GM23338 (cell line): ENCODE measurements at regions not wholly inside any gene's neighbourhood (a gene's known extent, or its start where the extent isn't known, plus 50 kb on each side); places are given as distances from the start of the nearest gene placed in this dataset.

Experiments
- ATAC-seq: fragments of 200-7000 bp; cut with Tn5 transposase; 3 replicates; pipeline ENCODE4 v1.9.1; 2020
- DNase-seq: peaks from one replicate; pipeline ENCODE4 v3.0.0-alpha.2; 2015; ENCODE audit warnings: low spot score
- H2AFZ ChIP-seq: fragments of 200-600 bp; sonication (generic); 2 replicates; pipeline ENCODE4 v1.8.0; 2016; ENCODE audit warnings: antibody characterized with exemption, mild to moderate bottlenecking, moderate library complexity
- H3F3A ChIP-seq: fragments of 200-600 bp; sonication (generic); replicated peaks from 2 replicates; pipeline ENCODE4 v1.8.0; 2017; ENCODE audit warnings: antibody characterized with exemption, mixed run types, low read depth
- H3K27ac ChIP-seq: fragments of 200-600 bp; sonication (generic); 2 replicates; pipeline ENCODE4 v1.6.1; 2016; ENCODE audit warnings: low read depth
- H3K27me3 ChIP-seq: fragments of 200-600 bp; sonication (generic); 2 replicates; pipeline ENCODE4 v1.8.0; 2016; ENCODE audit warnings: mild to moderate bottlenecking, mixed run types, moderate library complexity; ENCODE audit not compliant: insufficient read depth
- H3K36me3 ChIP-seq: fragments of 200-600 bp; sonication (generic); 2 replicates; pipeline ENCODE4 v1.8.0; 2016; ENCODE audit warnings: mild to moderate bottlenecking; ENCODE audit not compliant: insufficient read depth
- H3K4me1 ChIP-seq: fragments of 200-600 bp; sonication (generic); 2 replicates; pipeline ENCODE4 v1.8.0; 2016; ENCODE audit warnings: mild to moderate bottlenecking, moderate library complexity; ENCODE audit not compliant: insufficient read depth
- H3K4me2 ChIP-seq: fragments of 200-600 bp; sonication (generic); 2 replicates; pipeline ENCODE4 v1.7.1; 2017; ENCODE audit warnings: mixed run types
- H3K4me3 ChIP-seq: fragments of 200-600 bp; sonication (generic); 2 replicates; pipeline ENCODE4 v1.6.1; 2016; ENCODE audit warnings: mixed run types
- H3K79me2 ChIP-seq: fragments of 200-600 bp; sonication (generic); replicated peaks from 2 replicates; pipeline ENCODE4 v1.8.0; 2017; ENCODE audit warnings: mild to moderate bottlenecking; ENCODE audit not compliant: insufficient read depth
- H3K9me2 ChIP-seq: fragments of 200-600 bp; sonication (generic); 2 replicates; pipeline ENCODE4 v1.8.0; 2017; ENCODE audit not compliant: insufficient read depth
- H4K20me1 ChIP-seq: fragments of 200-600 bp; sonication (generic); replicated peaks from 2 replicates; pipeline ENCODE4 v1.8.0; 2017; ENCODE audit warnings: mild to moderate bottlenecking; ENCODE audit not compliant: insufficient read depth
- H3K27ac Mint-ChIP-seq: 2 replicates; pipeline ENCODE4 v1.8.0; 2020; ENCODE audit warnings: inconsistent platforms, mild to moderate bottlenecking, moderate library complexity, mixed read lengths
- H3K27me3 Mint-ChIP-seq: 3 replicates; pipeline ENCODE4 v1.8.0; 2022; ENCODE audit warnings: low read depth, mild to moderate bottlenecking, moderate library complexity, mixed read lengths, inconsistent platforms; ENCODE audit not compliant: insufficient read depth, poor library complexity
- H3K36me3 Mint-ChIP-seq: 3 replicates; pipeline ENCODE4 v1.8.0; 2021; ENCODE audit warnings: low read depth, mild to moderate bottlenecking, inconsistent platforms, moderate library complexity, mixed read lengths
- H3K4me1 Mint-ChIP-seq: 3 replicates; pipeline ENCODE4 v1.8.0; 2020; ENCODE audit warnings: mild to moderate bottlenecking, inconsistent platforms, mixed read lengths
- H3K4me3 Mint-ChIP-seq: 3 replicates; pipeline ENCODE4 v1.8.0; 2021; ENCODE audit warnings: moderate library complexity, mild to moderate bottlenecking, inconsistent platforms, mixed read lengths
- H3K9me3 Mint-ChIP-seq: 3 replicates; pipeline ENCODE4 v1.8.0; 2020; ENCODE audit warnings: moderate library complexity, mild to moderate bottlenecking, inconsistent platforms, mixed read lengths
- CREB1 ChIP-seq: fragments of 250-450 bp; sonication (Bioruptor Pico); IDR thresholded peaks from 2 replicates; pipeline ENCODE4 v1.5.0; 2020; ENCODE audit warnings: low read depth, mild to moderate bottlenecking, moderate library complexity
- EZH2 ChIP-seq: fragments of 200-600 bp; sonication (generic); IDR thresholded peaks from one replicate; pipeline ENCODE4 v1.8.0; 2017; ENCODE audit warnings: antibody characterized with exemption, mild to moderate bottlenecking, low read depth; ENCODE audit not compliant: unreplicated experiment
- EZH2phosphoT487 ChIP-seq: fragments of 200-600 bp; sonication (generic); IDR thresholded peaks from one replicate; pipeline ENCODE4 v1.8.1; 2018; ENCODE audit warnings: antibody characterized with exemption; ENCODE audit not compliant: unreplicated experiment
- JUNB ChIP-seq: IDR thresholded peaks from one replicate; pipeline ENCODE4 v1.6.1; 2016; ENCODE audit warnings: antibody characterized with exemption; ENCODE audit not compliant: unreplicated experiment
- NANOG ChIP-seq: IDR thresholded peaks from 2 replicates; pipeline ENCODE4 v1.6.1; 2016; ENCODE audit warnings: antibody characterized with exemption, borderline replicate concordance
- POLR2AphosphoS5 ChIP-seq: IDR thresholded peaks from 2 replicates; pipeline ENCODE4 v1.6.1; 2016; ENCODE audit warnings: antibody characterized with exemption, low read depth
- ZNF331 ChIP-seq: fragments of 250-450 bp; sonication (Bioruptor Pico); IDR thresholded peaks from 2 replicates; pipeline ENCODE4 v1.5.0; 2020; ENCODE audit warnings: low read depth, mild to moderate bottlenecking, moderate library complexity
- ZNF462 ChIP-seq: fragments of 250-450 bp; sonication (Bioruptor Pico); IDR thresholded peaks from 2 replicates; pipeline ENCODE4 v1.5.0; 2020; ENCODE audit warnings: mild to moderate bottlenecking, moderate library complexity
- TF ChIP-seq, protein P1 (sequence below): IDR thresholded peaks from 2 replicates; pipeline ENCODE4 v1.6.1; 2016; ENCODE audit warnings: antibody characterized with exemption
- TF ChIP-seq, protein P2 (sequence below): IDR thresholded peaks from one replicate; pipeline ENCODE4 v1.6.1; 2018; ENCODE audit warnings: antibody characterized with exemption; ENCODE audit not compliant: unreplicated experiment

- TF ChIP-seq, protein P1, sequence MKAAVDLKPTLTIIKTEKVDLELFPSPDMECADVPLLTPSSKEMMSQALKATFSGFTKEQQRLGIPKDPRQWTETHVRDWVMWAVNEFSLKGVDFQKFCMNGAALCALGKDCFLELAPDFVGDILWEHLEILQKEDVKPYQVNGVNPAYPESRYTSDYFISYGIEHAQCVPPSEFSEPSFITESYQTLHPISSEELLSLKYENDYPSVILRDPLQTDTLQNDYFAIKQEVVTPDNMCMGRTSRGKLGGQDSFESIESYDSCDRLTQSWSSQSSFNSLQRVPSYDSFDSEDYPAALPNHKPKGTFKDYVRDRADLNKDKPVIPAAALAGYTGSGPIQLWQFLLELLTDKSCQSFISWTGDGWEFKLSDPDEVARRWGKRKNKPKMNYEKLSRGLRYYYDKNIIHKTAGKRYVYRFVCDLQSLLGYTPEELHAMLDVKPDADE, result no peak
- no peak for TF ChIP-seq EZH2
Observed at GRCh38 chr3:5653426-5654143, 466.1 kb downstream of the EDEM1 start (continued).

DNA sequence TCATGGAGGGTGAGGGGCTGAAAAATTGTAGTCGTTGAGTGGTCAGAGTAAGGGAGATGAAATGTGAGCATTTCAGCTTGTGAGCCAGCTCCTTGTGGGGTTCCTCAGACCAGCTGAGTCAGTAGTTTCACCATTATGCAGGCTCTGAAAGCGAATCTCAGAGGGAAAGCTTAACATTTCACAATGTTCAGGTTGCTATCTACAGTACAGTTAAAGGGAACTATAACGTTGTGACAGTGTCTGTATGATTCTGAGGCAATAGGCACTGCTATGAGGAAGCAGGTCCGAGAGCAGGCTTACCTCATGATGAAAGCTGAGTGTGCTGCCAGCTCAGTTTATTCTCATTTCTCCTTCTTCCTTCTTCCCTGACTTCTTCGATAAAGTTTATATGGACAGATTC is 469.6 kb downstream of the EDEM1 start:
- no peak for DNase-seq
- Histone ChIP-seq H3K4me1 (no peaks in the 10 kb centered on the region), H4K20me1 (no peaks in the 10 kb centered on the region), H3F3A (no peaks in the 10 kb centered on the region), H3K36me3 (no peaks in the 10 kb centered on the region; the same call in 1 of the 2 replicates), H3K4me2 (no peak overlapping the region), H3K4me3 (no peak overlapping the region), H2AFZ (no peak overlapping the region), H3K27ac (no peak overlapping the region), H3K9me2 (no peaks in the 10 kb centered on the region), H3K79me2 (no peaks in the 10 kb centered on the region), H3K27me3 (no peaks in the 10 kb centered on the region)
- no peak for ATAC-seq
- Mint-ChIP-seq H3K27ac (no peak overlapping the region), H3K4me1 (no peaks in the 10 kb centered on the region), H3K36me3 (peaks cover 16% of the 10 kb centered on the region; the same call in 2 of the 3 replicates), H3K27me3 (peaks cover 1% of the 10 kb centered on the region), H3K9me3 (peaks cover 84% of the 10 kb centered on the region), H3K4me3 (no peak overlapping the region)
- no peak for TF ChIP-seq JUNB
- TF ChIP-seq ZNF331 (CRISPR knock-in tag), result no peak
- TF ChIP-seq, protein P2, sequence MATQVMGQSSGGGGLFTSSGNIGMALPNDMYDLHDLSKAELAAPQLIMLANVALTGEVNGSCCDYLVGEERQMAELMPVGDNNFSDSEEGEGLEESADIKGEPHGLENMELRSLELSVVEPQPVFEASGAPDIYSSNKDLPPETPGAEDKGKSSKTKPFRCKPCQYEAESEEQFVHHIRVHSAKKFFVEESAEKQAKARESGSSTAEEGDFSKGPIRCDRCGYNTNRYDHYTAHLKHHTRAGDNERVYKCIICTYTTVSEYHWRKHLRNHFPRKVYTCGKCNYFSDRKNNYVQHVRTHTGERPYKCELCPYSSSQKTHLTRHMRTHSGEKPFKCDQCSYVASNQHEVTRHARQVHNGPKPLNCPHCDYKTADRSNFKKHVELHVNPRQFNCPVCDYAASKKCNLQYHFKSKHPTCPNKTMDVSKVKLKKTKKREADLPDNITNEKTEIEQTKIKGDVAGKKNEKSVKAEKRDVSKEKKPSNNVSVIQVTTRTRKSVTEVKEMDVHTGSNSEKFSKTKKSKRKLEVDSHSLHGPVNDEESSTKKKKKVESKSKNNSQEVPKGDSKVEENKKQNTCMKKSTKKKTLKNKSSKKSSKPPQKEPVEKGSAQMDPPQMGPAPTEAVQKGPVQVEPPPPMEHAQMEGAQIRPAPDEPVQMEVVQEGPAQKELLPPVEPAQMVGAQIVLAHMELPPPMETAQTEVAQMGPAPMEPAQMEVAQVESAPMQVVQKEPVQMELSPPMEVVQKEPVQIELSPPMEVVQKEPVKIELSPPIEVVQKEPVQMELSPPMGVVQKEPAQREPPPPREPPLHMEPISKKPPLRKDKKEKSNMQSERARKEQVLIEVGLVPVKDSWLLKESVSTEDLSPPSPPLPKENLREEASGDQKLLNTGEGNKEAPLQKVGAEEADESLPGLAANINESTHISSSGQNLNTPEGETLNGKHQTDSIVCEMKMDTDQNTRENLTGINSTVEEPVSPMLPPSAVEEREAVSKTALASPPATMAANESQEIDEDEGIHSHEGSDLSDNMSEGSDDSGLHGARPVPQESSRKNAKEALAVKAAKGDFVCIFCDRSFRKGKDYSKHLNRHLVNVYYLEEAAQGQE, result no peak
- TF ChIP-seq NANOG, result no peak
- TF ChIP-seq ZNF462 (CRISPR knock-in tag), result no peak
- no peak for TF ChIP-seq EZH2
- TF ChIP-seq CREB1 (CRISPR knock-in tag), result no peak
- no peak for TF ChIP-seq POLR2AphosphoS5
- TF ChIP-seq, protein P1, result no peak
- no peak for TF ChIP-seq EZH2phosphoT487
